K562 (cell line): ENCODE measurements at regions not wholly inside any gene's neighbourhood (a gene's known extent, or its start where the extent isn't known, plus 50 kb on each side); places are given as distances from the start of the nearest gene placed in this dataset.

Experiments used
- ARID2 ChIP-seq: fragments of 450-650 bp; IDR thresholded peaks from 2 replicates; pipeline ENCODE4 v1.6.1; 2017; ENCODE audit warnings: antibody characterized with exemption, mild to moderate bottlenecking
- BMI1 ChIP-seq: fragments of 150-350 bp; IDR thresholded peaks from 2 replicates; pipeline ENCODE4 v1.6.1; 2014; ENCODE audit warnings: low read length
- CEBPZ ChIP-seq: fragments of 150-350 bp; IDR thresholded peaks from 2 replicates; pipeline ENCODE4 v1.6.1; 2014; ENCODE audit warnings: low read depth, mild to moderate bottlenecking, low read length, borderline replicate concordance
- CTBP1 ChIP-seq: fragments of 450-650 bp; IDR thresholded peaks from 2 replicates; pipeline ENCODE4 v1.6.1; 2016; ENCODE audit warnings: borderline replicate concordance
- E4F1 ChIP-seq: fragments of 250-450 bp; sonication (Bioruptor Pico); IDR thresholded peaks from 2 replicates; pipeline ENCODE4 v1.5.0; 2021; ENCODE audit warnings: mild to moderate bottlenecking, borderline replicate concordance
- EHMT2 ChIP-seq: fragments of 450-650 bp; IDR thresholded peaks from 2 replicates; pipeline ENCODE4 v1.6.1; 2018; ENCODE audit warnings: antibody characterized with exemption
- ELF2 ChIP-seq: fragments of 250-450 bp; sonication (Bioruptor Pico); IDR thresholded peaks from 2 replicates; pipeline ENCODE4 v1.5.0; 2021; ENCODE audit warnings: mild to moderate bottlenecking
- GMEB1 ChIP-seq: fragments of 250-450 bp; sonication (Bioruptor Pico); IDR thresholded peaks from 2 replicates; pipeline ENCODE4 v1.4.0; 2020; ENCODE audit warnings: mild to moderate bottlenecking
- JUND ChIP-seq, 2 experiments: IDR thresholded peaks; 2 replicates in 1 of 2; 3 replicates in 1 of 2; pipeline ENCODE4 v1.6.1; 2011; ENCODE audit warnings: borderline replicate concordance in 2 of 2, low read depth in 2 of 2, low read length in 2 of 2, improper control_type of control experiment in 1 of 2, missing biosample characterization in 1 of 2, missing genetic modification characterization in 1 of 2, missing genetic modification reagents in 1 of 2
- PATZ1 ChIP-seq: fragments of 250-450 bp; sonication (Bioruptor Pico); IDR thresholded peaks from 2 replicates; pipeline ENCODE4 v1.5.0; 2020; ENCODE audit warnings: mild to moderate bottlenecking, borderline replicate concordance
- SETDB1 ChIP-seq: IDR thresholded peaks from one replicate; pipeline ENCODE4 v1.6.1; 2012; ENCODE audit warnings: low read length, control low read depth, inconsistent platforms
- TBP ChIP-seq: optimal IDR thresholded peaks from 2 replicates; pipeline ENCODE3; 2011; ENCODE audit warnings: low read depth, low read length, improper control_type of control experiment
- TCF7L2 ChIP-seq: fragments of 150-350 bp; IDR thresholded peaks from 2 replicates; pipeline ENCODE4 v1.6.1; 2016; ENCODE audit warnings: low read depth, mild to moderate bottlenecking, low read length, moderate library complexity
- ZBED1 ChIP-seq: IDR thresholded peaks from 2 replicates; pipeline ENCODE4 v1.6.1; 2014
- ZBTB2 ChIP-seq: fragments of 450-650 bp; IDR thresholded peaks from 2 replicates; pipeline ENCODE4 v1.6.1; 2016; ENCODE audit warnings: antibody characterized with exemption
- ZNF695 ChIP-seq: fragments of 450-650 bp; formaldehyde crosslinking; IDR thresholded peaks from 2 replicates; pipeline ENCODE4 v1.4.0; 2020; ENCODE audit warnings: mild to moderate bottlenecking, moderate library complexity

GRCh38 chr10:91103384-91104192 lies 116.9 kb upstream of the PCGF5 start (continued):
- TF ChIP-seq E4F1 (CRISPR knock-in tag): no peak
- TF ChIP-seq SETDB1: no peak
- TF ChIP-seq ZBTB2: no peak
- no peak for TF ChIP-seq BMI1
- TF ChIP-seq EHMT2: peak; percentile 68
- no peak for TF ChIP-seq ARID2
- TF ChIP-seq ZNF695 (CRISPR knock-in tag): no peak
- TF ChIP-seq JUND (IDR thresholded peaks at IDR 0.05; ENCODE audit: borderline replicate concordance, low read depth, low read length): peak; percentile 63; the same call in 1 of the 2 replicates
- no peak; the same call in 2 of the 3 replicates for TF ChIP-seq JUND (tag; IDR thresholded peaks at IDR 0.05; ENCODE audit: borderline replicate concordance, low read depth, low read length)
- TF ChIP-seq ZBED1: no peak
- TF ChIP-seq GMEB1 (CRISPR knock-in tag): no peak
- peak; percentile 52; the same call in 1 of the 2 replicates for TF ChIP-seq CTBP1
- no peak for TF ChIP-seq TCF7L2
- TF ChIP-seq PATZ1 (CRISPR knock-in tag): no peak
- no peak for TF ChIP-seq CEBPZ
- no peak for TF ChIP-seq TBP
- no peak for TF ChIP-seq ELF2
